Stimulated activated CD4-positive, alpha-beta T cell treated with anti-CD3 and anti-CD28 coated beads, Interleukin-4, amount 100 ng/mL, for 48 hours (primary cell): ENCODE measurements at regions not wholly inside any gene's neighbourhood (a gene's known extent, or its start where the extent isn't known, plus 50 kb on each side); places are given as distances from the start of the nearest gene placed in this dataset.

ENCODE experiments used
- DNase-seq, 2 donors: peaks; one replicate each; pipeline ENCODE4 v3.0.0-alpha.2; 2020; ENCODE audit warnings: low read depth in 2 of 2

DNA sequence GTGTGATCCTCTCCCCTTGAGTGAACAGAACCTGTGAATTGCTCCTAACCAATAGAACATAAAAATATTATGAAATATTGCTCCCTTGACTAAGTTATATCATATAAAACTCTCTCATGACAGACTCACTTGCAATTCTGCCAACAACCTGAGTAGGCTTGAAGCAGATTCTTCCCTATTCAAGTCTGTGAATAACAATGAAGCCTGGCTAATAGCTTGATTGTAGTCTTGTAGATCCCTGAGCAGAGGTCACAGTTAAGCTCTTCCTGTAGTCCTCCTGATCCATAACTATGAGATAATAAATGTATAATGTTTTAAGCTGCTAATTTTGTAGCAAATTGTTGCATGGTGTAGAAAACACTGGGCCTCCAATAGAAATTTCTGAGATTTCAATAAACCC, 540.1 kb upstream of the TENM4 start:
- no peak for DNase-seq

DNA sequence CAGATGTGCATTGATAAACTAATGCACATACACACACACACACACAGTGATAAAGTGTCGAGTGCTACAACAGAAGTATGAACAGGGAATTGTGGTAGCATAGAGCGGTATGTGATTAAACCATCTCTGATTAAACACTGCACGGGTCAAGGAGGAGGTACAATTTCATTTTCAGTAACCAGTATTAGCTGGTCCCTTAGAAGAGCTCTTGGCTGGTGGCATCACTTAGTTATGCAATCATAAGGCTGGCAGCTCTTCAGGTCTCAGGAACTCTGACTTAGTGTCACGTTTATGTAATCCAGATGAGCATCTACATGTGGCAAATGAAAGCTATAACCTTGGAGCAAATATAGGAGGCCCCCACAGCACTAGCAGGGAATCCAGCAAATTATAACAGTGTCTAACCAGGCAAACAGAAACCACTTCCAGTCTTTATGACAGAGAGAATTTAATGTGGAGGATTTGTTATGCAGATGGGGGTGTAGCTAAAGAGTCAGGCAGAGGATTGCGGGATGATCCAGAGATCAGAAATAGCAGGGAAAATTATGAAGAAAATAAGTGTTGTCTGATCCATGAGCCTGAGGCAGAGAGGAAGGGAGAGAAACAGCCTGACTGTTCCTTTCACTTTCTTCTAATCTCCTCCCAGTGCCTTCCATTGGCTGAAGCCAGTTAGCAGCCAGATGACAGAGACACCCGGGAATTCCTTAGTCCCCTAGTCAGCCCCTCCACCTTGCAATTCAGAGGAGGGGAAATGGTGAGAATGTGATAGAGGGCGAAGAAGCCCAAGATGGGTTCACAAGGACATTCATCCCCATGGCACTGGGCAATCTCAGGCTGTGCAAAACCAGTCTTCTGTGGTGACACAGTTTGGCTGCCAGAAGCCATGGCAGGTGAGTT, 533.1 kb upstream of the TENM4 start:
- DNase-seq, result no peak

DNA sequence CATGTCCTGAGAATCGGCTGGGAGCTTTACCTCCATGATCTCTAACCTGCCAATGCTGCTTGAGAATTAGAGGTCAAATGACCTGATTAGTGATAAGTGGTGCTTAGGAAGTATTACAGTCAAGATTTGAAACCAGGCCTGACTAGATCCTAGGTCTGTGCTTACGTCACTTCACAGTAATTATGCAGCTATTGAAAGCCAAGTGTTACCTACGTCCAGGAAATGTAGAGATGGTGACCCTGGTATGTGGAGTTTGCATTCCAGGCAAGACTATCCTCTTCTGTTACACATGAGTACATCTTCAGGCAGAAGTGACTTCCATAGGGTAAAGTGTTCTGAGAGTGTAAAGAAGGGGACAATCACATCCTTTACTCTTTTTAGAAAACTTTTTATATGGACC, 530.4 kb upstream of the TENM4 start:
- DNase-seq, result no peak

DNA sequence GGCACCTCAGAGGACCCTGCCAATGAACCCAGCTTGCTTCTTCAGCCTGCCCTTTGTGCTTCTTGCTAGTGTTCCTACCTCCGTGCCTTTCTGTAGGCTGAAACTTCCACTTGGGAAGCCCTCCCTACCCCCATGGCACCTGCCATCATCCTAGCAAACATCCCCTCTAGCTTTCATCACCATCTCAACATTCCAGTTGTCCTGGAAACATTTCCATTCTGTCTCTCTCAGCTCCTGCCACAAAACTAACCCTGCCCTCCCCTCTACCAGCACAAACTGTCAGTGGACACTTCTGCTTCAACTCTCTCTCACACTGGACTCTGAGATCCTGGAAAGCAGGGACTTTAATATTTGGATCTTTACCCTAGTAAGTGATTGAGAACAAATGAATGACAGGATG, 525.8 kb upstream of the TENM4 start:
- no peak for DNase-seq

DNA sequence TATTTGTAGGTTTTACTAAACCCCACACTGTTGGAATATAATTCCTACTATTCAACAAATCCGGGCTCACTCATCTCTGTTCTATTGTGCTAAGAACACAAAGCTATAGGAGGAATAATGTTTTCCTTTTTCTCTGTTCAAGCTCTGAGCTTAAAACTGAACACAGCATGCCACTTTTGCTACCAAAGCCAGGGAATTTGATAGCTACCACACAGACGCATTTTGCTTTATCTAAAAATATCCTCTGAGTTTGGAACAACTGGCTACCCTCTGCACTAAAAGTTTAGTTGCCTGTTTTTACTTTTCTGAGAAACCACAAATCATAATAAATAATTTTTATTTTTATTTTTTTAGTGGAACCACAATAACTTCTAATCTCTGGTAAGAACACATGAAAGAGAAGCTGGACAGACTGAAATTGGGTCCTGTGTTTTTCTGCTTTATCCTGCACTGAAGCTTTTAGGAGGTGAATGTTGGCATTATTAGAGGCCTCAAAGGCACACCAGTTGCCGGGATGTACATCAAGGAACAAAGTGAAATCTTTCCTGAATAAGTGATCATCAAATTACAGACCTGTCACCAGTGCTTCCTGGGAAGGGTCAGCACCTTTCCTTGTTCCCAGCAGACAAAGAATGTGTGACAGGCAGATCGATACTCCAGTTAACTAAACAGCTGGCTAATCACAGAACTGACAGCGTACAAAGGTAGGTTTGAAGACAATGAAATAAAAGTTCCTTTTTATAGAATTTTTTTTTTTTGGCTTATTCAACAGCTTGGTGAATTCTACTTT, 523.2 kb upstream of the TENM4 start:
- no peak for DNase-seq

DNA sequence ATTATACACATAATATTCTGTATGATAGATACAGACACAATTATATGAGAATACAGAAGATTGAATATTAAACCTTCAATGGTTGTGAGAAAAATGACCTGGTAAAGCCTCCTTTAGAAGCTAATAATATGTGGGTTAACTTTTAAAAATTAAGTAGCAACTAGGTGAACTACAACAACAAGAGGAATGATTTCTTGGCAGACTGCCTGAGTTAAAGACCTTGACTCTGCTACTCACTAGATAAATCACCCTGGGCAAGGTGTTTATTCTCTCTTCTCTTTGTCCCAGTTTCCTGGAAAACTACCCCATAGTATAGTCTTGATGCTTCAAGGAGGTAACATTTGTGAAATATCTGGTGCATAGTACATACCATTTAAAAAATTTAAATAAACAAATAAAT, 519.6 kb upstream of the TENM4 start:
- DNase-seq, result no peak

DNA sequence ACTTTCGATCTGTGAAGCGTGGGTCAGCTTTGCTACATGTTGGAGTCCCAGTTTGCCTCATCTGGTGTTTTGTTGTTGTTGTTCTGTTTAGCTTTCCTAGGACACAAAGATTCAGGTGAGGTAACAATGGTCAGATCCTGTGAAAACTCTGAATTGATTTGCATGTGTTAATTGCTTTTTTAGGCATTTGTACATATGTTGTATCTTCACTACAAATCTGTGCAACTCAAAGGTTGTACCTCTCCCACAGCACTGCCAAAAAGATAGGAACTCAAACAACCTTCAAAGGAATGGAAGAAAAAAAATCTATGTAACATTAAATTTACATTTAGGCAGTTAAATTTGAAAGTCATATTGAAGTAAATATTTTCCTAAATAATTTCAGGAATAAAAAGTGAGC, 518.5 kb upstream of the TENM4 start:
- no peak for DNase-seq

DNA sequence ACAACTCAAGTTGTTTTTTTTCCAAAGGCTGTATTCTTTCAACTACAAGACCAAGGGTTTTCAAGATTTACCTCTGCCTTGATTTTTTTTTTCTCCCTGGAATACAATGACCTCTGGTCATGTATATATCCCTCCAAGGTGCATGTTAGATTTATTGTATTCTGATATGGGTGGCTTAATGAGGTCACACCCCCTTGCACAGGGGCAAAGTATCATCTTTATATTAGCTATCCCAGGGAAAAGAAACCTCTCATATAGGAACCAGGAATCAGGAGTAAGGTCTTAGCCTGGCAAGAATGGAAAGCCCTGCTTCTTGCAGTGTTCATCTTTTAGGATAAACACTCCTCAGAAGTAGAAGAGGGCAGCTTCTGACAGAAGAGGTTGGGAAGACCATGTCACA, 516.9 kb upstream of the TENM4 start:
- DNase-seq, result no peak

DNA sequence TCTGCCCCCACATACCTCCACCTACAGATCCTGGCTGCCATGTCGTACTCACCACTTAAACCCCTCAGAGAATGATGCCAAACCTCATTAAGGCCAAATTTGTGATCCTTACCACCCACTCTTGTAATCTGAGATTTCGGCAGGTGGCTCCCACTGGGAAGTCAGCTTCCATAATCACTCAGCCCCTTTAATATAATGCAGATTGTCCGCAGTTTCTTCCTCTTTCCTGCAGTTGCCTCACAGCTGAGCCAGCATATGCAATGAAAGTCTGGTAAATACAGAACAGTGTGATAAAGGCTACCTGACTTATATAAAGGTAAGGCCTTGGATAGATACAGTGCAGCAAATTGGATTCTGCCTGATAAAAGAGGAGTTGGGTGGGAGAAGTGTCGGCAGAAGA, 515.2 kb upstream of the TENM4 start:
- DNase-seq, result no peak

DNA sequence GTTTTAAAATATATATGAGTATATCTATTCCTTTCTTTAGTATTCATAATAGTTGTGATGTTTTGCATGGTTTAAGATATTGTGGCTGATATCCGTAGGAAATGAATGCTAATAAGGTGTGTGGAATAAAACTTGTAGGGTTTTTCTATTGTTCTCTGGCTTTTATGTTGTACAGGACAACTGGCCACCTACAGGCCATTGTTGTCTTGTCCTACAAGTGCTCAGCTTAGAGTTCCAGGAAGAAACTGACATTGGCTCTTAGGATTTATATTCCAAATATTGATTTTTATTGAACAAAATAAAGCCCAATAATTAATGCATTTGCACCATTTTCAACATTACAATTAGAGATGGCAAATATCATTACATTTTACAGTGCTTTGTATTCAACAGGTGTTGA, 512.8 kb upstream of the TENM4 start:
- no peak for DNase-seq

DNA sequence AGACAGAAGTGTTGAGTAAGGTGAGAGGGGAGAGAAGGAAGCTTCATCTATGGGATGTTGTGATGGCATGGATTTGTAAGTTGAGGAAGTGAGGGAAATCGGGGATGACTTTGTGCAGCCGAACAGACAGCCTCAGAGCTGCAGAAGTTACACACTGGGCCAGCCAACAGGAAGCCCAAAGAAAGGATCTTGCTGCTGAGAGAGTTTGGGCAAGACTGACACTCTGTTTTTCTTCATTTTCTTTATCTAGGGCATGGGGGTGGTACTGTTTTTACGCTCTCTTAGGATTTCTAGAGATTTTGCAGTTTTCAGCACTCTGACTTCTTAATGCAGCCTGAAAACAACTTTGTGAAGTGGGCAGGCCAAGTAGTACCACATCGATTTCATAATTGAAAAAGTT, 509.9 kb upstream of the TENM4 start:
- DNase-seq, result no peak

DNA sequence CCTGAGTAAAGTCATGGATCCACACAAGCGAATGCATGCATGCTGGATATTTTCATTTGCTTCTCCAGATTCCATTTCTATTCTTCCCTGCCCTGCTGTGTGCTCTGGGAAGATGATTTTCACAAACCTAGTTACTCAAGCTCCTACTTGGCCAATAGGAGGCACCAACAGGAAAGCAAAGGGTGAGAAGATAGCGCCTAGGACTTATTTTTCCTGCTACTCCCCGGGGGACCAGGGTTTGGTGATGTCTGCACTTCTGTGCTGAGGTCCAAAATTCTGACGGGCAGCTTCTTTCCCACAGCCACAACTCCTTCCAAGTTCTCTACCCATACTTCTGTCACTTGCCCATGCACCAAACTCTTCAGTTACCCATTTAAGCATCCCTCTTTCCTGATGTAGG, 509.3 kb upstream of the TENM4 start:
- no peak for DNase-seq

DNA sequence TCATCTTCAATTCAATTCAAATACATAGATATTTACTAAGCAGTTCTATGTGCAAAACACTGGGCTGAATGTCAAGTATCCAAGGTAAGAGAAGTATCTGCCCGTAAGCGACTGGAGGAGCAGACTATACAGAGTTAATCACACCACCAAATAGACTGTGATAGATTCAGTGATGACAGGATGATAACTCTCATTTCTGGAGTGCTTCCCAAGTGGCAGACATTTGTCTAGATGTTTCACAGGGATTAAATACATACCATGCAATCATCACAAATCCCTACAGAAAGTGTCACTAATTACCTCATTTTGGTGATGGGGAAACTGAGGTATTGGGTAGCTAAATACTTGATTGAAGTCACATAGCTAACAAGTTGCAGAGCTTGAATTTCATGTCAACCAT, 508.7 kb upstream of the TENM4 start:
- DNase-seq, result no peak

DNA sequence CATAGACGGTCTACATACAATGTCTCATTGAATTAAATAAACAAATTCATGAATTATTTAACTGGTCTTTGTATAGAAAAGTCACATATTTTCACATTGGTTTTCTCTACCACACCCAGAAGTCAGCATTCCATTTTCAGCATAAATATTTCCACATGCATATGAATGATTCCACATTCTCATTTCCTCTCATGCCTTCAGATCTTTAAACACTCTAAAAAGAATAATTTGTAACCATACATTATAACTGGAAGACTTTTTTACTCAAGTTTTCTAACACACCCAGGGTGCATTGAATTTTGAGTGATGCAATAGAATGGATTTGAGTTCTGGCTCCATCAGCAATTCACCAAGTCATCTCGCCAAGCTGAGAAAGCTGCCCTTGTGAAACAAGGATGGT, 501.8 kb upstream of the TENM4 start:
- no peak for DNase-seq

DNA sequence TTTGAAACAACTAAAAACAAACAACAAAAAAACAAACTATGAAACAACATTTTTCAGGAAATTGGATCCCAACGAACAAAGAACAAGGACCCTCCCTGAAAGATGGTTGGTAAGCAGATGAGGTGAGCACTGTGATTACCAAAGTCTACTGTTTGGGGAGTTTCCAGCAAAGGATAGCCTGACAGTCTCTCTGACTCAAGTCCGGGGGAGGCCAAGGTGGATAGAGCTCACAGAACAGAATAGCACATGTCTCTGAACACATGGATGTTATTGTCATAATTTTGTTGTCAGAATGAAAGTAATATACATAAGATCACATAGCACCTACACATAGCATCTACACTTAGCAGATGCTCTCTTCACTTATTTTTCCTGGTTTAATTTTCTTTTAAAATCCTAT, 501.3 kb upstream of the TENM4 start:
- DNase-seq, result no peak

DNA sequence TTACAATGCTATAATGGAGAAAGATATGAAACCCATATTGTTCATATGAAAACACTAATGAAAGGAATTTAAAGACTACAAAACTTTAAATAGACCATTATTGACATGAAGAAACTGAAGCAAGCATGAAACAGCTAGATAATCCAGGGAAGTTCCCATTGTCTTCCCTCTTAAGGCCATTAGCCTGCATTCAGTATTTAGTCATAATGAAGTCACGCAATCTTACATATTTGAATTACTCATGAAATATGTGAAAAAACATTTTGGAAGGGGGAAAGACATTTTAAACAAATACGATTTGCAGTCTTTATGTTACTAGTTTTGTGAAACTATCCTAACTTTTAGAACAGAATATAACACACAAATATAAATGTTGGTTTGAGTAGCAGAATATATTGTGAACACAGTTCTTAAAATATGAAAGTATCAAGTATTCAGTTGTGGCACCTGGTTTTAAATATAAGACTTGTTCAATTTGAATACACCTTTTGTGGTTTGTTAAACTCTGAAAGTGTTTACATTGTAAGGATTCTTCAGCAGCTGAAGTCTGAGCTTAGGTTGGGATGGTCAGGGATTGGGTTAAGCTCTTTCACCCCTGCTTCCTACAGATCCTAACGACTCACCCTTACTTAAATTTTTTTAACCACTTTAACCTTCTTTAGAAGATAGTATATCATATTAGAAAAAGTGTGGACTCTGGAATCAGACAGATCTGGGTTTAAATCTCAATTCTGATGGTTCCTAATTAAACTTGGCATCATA, 500.3 kb upstream of the TENM4 start:
- no peak for DNase-seq

DNA sequence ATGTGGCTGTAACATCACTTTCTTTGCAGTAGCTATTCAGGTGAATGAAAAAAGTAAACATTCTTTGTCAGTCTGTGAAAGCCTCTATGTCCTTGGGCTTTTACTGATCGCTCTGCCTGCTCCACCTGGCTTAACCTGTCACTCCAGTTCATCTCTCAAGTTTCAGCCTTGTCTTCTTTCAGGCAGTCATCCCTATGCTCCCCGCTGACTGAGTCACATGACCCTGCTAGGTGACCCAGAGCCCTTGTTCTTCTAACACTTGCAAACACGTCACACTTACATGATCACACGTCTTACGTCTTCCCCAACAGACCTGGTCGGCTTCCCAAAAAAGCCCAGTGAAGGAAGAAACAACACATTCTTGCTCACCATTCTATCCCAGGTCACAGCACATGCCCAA, 499.3 kb upstream of the TENM4 start:
- no peak for DNase-seq

DNA sequence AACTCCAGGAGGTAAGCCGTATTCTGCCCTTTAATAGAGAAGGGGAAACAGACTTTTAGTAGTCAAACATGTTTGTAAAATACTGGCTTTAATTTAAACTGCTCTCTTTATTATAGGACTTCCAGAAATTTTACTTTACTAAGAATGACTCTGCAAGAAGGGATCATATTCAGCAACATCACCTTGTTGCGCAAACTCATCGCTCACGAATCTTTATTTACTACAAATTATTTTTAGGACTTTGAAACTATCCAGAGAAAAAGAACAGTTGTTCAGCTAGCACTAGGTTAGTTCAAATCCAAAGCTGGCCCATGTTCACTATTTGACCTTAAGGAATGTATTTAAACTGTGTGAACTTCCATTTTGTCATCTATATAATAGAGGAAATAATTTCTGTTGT, 498.3 kb upstream of the TENM4 start:
- no peak for DNase-seq

DNA sequence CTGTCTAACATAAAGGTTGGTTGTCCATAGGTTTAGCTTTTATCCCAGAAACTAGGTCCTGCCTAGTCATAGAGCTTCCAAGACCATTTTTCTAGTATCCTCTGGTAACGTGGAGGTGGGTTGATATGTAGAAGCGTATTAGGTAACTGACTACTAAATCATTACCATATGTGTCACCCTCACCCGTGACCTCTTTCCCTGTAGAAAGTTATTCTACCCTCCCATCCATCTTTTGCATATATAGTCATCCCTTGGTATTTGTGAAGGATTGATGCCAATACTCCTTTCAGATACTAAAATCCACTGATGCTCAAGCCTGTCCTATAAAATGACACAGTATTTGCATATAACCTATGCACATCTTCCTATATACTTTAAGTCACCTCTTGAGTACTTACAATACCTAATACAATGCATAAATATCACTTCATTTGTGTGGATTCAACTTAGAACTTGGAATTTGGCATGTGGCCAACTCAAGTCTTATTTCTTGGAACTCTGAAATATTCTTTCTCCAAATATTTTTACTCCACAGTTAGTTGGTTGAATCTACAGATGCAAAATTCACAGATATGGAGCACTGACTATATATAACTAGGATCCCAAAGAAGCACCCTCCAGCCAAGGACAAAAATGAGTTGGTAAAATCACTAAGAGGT, 497.0 kb upstream of the TENM4 start:
- DNase-seq, result no peak

DNA sequence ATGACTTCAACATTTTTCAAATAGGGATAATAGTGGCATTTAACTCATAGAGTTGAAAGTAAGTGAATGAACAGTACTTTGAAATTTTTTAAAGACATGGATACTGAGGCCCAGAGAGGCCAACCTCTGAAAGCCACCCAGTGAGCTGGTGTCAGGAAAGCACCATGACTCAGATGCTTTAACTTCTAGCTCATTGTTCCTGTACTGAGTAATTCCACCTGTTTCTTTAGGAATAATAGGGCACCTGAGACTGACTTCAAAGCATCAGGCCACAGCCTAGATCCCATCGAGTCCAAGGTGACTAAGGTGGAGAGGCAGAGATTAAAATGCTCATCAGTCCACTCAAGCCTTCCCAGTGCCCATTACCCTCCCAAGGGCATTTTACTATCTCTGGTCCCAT, 491.8 kb upstream of the TENM4 start:
- DNase-seq, result no peak

DNA sequence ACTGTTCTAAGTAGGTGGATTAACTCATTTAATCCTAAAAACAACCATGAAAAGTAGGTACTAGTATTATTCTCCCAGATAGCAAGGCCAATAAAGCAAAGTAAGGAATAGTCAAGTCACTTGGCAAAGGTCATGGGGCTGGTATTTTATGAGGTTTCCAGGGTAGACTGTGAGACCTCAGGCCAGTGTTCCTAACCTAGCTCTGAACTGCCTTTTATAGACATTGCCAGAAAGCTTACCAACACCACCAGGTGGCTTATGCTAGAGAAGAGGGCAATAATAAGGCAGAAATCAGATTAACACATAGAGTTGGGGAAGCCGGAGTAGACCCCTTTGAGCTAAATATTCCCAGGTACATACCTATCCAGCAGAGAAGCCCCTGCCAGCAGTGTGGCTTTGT, 490.9 kb upstream of the TENM4 start:
- no peak for DNase-seq

DNA sequence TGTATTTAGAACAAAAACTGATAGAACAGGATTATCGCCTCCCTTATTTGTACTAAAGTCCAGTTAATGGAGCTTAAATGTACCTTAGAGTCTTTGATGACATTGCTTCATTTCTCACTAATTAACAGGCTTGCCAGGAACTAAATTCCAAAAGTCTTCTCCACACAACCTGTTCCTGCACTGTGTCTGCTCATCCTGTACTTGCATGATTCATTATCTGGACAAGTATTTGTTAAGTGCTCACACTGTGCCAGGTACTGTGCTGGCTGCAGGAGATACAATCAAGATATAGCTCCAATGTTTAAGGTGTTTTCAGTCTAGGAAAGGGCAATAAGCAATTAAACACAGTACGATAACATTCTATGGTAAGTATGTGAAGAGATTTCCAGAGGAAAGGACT, 485.9 kb upstream of the TENM4 start:
- DNase-seq, result no peak
